ENCODE measurements at regions not wholly inside any gene's neighbourhood (a gene's known extent, or its start where the extent isn't known, plus 50 kb on each side); places are given as distances from the start of the nearest gene placed in this dataset.

- no peak for TF ChIP-seq FOXM1 (IDR thresholded peaks at IDR 0.05; ENCODE audit: borderline replicate concordance, low read depth)
- no peak for TF ChIP-seq EGR1 (IDR thresholded peaks at IDR 0.05)
Measured at GRCh38 chr1:71167505-71167904, 86.7 kb upstream of the ZRANB2 start.
